H9 (cell line): ENCODE measurements at regions not wholly inside any gene's neighbourhood (a gene's known extent, or its start where the extent isn't known, plus 50 kb on each side); places are given as distances from the start of the nearest gene placed in this dataset.

Experiments
- DNase-seq: peaks from one replicate; pipeline ENCODE4 v3.0.0-alpha.2; 2017
- H2AFZ ChIP-seq: one replicate; pipeline ENCODE4 v1.6.1; 2013; ENCODE audit warnings: mild to moderate bottlenecking, low read length, control low read depth, moderate library complexity
- H2AK5ac ChIP-seq: 2 replicates; pipeline ENCODE4 v1.6.1; 2013; ENCODE audit warnings: low read length, control low read depth, mixed read lengths; ENCODE audit not compliant: insufficient read length
- H2BK120ac ChIP-seq: one replicate; pipeline ENCODE4 v1.6.1; 2013; ENCODE audit warnings: low read depth, mild to moderate bottlenecking, low read length, control low read depth, inconsistent platforms; ENCODE audit not compliant: poor library complexity, severe bottlenecking
- H2BK12ac ChIP-seq: 2 replicates; pipeline ENCODE4 v1.6.1; 2013; ENCODE audit warnings: low read length, control low read depth, mixed read lengths, low read depth; ENCODE audit not compliant: insufficient read length
- H2BK15ac ChIP-seq: 2 replicates; pipeline ENCODE4 v1.6.1; 2013; ENCODE audit warnings: low read depth, low read length, control low read depth
- H2BK20ac ChIP-seq: one replicate; pipeline ENCODE4 v1.6.1; 2013; ENCODE audit warnings: low read depth, mild to moderate bottlenecking, low read length, control low read depth, inconsistent platforms; ENCODE audit not compliant: poor library complexity, severe bottlenecking
- H2BK5ac ChIP-seq: 2 replicates; pipeline ENCODE4 v1.6.1; 2013; ENCODE audit warnings: low read length, control low read depth, mixed read lengths; ENCODE audit not compliant: insufficient read length
- H3K14ac ChIP-seq: 2 replicates; pipeline ENCODE4 v1.6.1; 2013; ENCODE audit warnings: low read length, control low read depth; ENCODE audit not compliant: insufficient read depth
- H3K18ac ChIP-seq: 2 replicates; pipeline ENCODE4 v1.6.1; 2013; ENCODE audit warnings: low read depth, mild to moderate bottlenecking, mixed read lengths, low read length, control low read depth; ENCODE audit not compliant: insufficient read length
- H3K23ac ChIP-seq: 2 replicates; pipeline ENCODE4 v1.6.1; 2013; ENCODE audit warnings: low read length, control low read depth, mixed read lengths, low read depth; ENCODE audit not compliant: insufficient read length
- H3K23me2 ChIP-seq: 2 replicates; pipeline ENCODE4 v1.6.1; 2013; ENCODE audit warnings: low read depth, mild to moderate bottlenecking, mixed read lengths, low read length, control low read depth; ENCODE audit not compliant: insufficient read length, poor library complexity, severe bottlenecking
- H3K27ac ChIP-seq: 2 replicates; pipeline ENCODE4 v1.5.1; 2013; ENCODE audit warnings: low read length, control low read depth, mixed read lengths, low read depth; ENCODE audit not compliant: insufficient read length
- H3K27me3 ChIP-seq: 2 replicates; pipeline ENCODE4 v1.6.1; 2013; ENCODE audit warnings: low read length, control low read depth, inconsistent platforms; ENCODE audit not compliant: insufficient read depth
- H3K4ac ChIP-seq: 2 replicates; pipeline ENCODE4 v1.6.1; 2013; ENCODE audit warnings: low read depth, mild to moderate bottlenecking, control low read depth, inconsistent platforms, low read length, moderate library complexity
- H3K4me1 ChIP-seq: 2 replicates; pipeline ENCODE4 v1.6.1; 2013; ENCODE audit warnings: low read length, control low read depth, inconsistent platforms; ENCODE audit not compliant: insufficient read depth
- H3K4me2 ChIP-seq: 2 replicates; pipeline ENCODE4 v1.6.1; 2013; ENCODE audit warnings: low read length, control low read depth, mixed read lengths; ENCODE audit not compliant: insufficient read length, insufficient read depth
- H3K56ac ChIP-seq: 2 replicates; pipeline ENCODE4 v1.6.1; 2013; ENCODE audit warnings: low read depth, mild to moderate bottlenecking, mixed read lengths, low read length, control low read depth; ENCODE audit not compliant: insufficient read length
- H3K79me1 ChIP-seq: 2 replicates; pipeline ENCODE4 v1.6.1; 2013; ENCODE audit warnings: low read depth, mild to moderate bottlenecking, moderate library complexity, low read length, control low read depth, inconsistent platforms; ENCODE audit not compliant: insufficient read depth, poor library complexity, severe bottlenecking
- H3K79me2 ChIP-seq: 2 replicates; pipeline ENCODE4 v1.6.1; 2013; ENCODE audit warnings: low read length, control low read depth, inconsistent platforms; ENCODE audit not compliant: insufficient read depth
- H3K9ac ChIP-seq: 2 replicates; pipeline ENCODE4 v1.6.1; 2013; ENCODE audit warnings: low read length, control low read depth, mixed read lengths; ENCODE audit not compliant: insufficient read length; ENCODE audit errors: extremely low read depth
- H3K9me3 ChIP-seq: one replicate; pipeline ENCODE4 v1.6.1; 2013; ENCODE audit warnings: low read depth, low read length, inconsistent platforms; ENCODE audit not compliant: control insufficient read depth
- H3T11ph ChIP-seq: one replicate; pipeline ENCODE4 v1.6.1; 2013; ENCODE audit warnings: mild to moderate bottlenecking, low read length, control low read depth, inconsistent platforms
- H4K20me1 ChIP-seq: one replicate; pipeline ENCODE4 v1.6.1; 2013; ENCODE audit not compliant: control insufficient read depth, insufficient read length, insufficient read depth
- H4K5ac ChIP-seq: 2 replicates; pipeline ENCODE4 v1.6.1; 2013; ENCODE audit warnings: low read depth, mild to moderate bottlenecking, mixed read lengths, low read length, control low read depth; ENCODE audit not compliant: insufficient read length
- H4K8ac ChIP-seq: replicated peaks from 2 replicates; pipeline ENCODE4 v1.6.1; 2013; ENCODE audit warnings: low read length, control low read depth, mixed read lengths, low read depth; ENCODE audit not compliant: insufficient read length
- H4K91ac ChIP-seq: 2 replicates; pipeline ENCODE4 v1.6.1; 2013; ENCODE audit warnings: low read depth, mild to moderate bottlenecking, moderate library complexity, mixed read lengths, low read length, control low read depth; ENCODE audit not compliant: insufficient read length
- H3K27ac Mint-ChIP-seq, 3 experiments: 2 replicates in 2 of 3; 3 replicates in 1 of 3; pipeline ENCODE4 v1.8.0; 2020 to 2021; ENCODE audit warnings: mixed read lengths in 3 of 3, mild to moderate bottlenecking in 1 of 3, moderate library complexity in 1 of 3
- H3K27me3 Mint-ChIP-seq: 2 replicates; pipeline ENCODE4 v1.8.0; 2021; ENCODE audit warnings: low read depth, mild to moderate bottlenecking, moderate library complexity, mixed read lengths
- H3K36me3 Mint-ChIP-seq, 3 experiments: 2 replicates in 2 of 3; 3 replicates in 1 of 3; pipeline ENCODE4 v1.8.0; 2020 to 2021; ENCODE audit warnings: low read depth in 3 of 3, mixed read lengths in 3 of 3; ENCODE audit not compliant: insufficient read depth in 1 of 3
- H3K4me1 Mint-ChIP-seq, 2 experiments: 2 replicates each; pipeline ENCODE4 v1.8.0; 2020; ENCODE audit warnings: mixed read lengths in 2 of 2
- H3K4me3 Mint-ChIP-seq, 2 experiments: 2 replicates in 1 of 2; 3 replicates in 1 of 2; pipeline ENCODE4 v1.8.0; 2020 to 2021; ENCODE audit warnings: mild to moderate bottlenecking in 2 of 2, mixed read lengths in 2 of 2, moderate library complexity in 1 of 2
- H3K9me3 Mint-ChIP-seq, 2 experiments: 2 replicates in 1 of 2; 3 replicates in 1 of 2; pipeline ENCODE4 v1.8.0; 2020; ENCODE audit warnings: mild to moderate bottlenecking in 2 of 2, mixed read lengths in 2 of 2, moderate library complexity in 1 of 2
- WGBS: extraction: QIAGEN DNeasy Blood & Tissue Kit; methylation state at CpG from one replicate; pipeline ENCODE4 v1.1.7; 2013; ENCODE audit warnings: missing lambda C conversion rate, low lambda C conversion rate, mixed read lengths; ENCODE audit not compliant: insufficient read length; ENCODE audit errors: extremely low coverage; 5-methylcytosine and 5-hydroxymethylcytosine counted together
- TF ChIP-seq, protein P1 (sequence below): fragments of 200-600 bp; sonication (generic); conservative IDR thresholded peaks from 3 replicates; pipeline ENCODE4 v1.8.0; 2021; ENCODE audit warnings: antibody characterized with exemption, mild to moderate bottlenecking

DNA sequence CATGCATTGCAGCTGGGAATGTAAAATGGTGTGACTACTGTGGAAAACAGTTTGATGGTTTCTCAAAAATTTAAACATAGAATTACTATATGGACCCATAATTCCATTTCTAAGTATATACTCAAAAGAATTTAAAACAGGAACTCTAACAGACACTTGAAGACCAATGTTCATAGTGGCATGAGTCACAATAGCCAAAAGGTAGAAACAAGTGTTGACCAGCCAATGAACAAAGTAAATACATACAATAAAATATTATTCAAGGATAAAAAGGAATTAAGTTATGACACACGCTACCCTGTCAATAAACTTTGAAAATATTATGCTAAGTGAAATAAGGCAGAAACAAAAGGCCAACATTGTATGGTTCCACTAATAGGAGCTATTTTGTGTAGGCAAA, 357.4 kb upstream of the IL12A start:
- no CpG with 5 or more reads among the region's 1 CpG for WGBS
- Mint-ChIP-seq H3K4me1 (peaks cover 19 to 25% of the 10 kb centered on the region in 2 experiments), H3K4me3 (no peak overlapping the region), H3K27ac (no peak overlapping the region), H3K9me3 (no peaks in the 10 kb centered on the region), H3K36me3 (no peaks in the 10 kb centered on the region; a peak in 1 of 7 replicates), H3K27me3 (no peaks in the 10 kb centered on the region)
- Histone ChIP-seq H4K5ac (no peak overlapping the region), H2BK12ac (no peak overlapping the region), H3K27me3 (no peaks in the 10 kb centered on the region), H3K23ac (no peak overlapping the region), H3K56ac (no peak overlapping the region), H3K4me1 (0 out of 2 replicates have a peak, but pooled peaks cover 3% of the 10 kb centered on the region), H3K4ac (no peak overlapping the region), H3K14ac (no peak overlapping the region), H3K18ac (no peak overlapping the region), H2AK5ac (no peak overlapping the region), H2AFZ (no peak overlapping the region), H3T11ph (no peak overlapping the region), H3K23me2 (no peaks in the 10 kb centered on the region), H3K79me1 (no peaks in the 10 kb centered on the region), H3K4me2 (no peak overlapping the region), H2BK20ac (no peak overlapping the region), H2BK120ac (no peak overlapping the region), H2BK15ac (no peak overlapping the region), H3K27ac (no peak overlapping the region), H4K20me1 (no peaks in the 10 kb centered on the region), H3K9me3 (no peaks in the 10 kb centered on the region), H2BK5ac (no peak overlapping the region), H3K79me2 (no peaks in the 10 kb centered on the region), H4K8ac (no peak overlapping the region), H4K91ac (no peak overlapping the region), H3K9ac (no peak overlapping the region)
- TF ChIP-seq, protein P1, sequence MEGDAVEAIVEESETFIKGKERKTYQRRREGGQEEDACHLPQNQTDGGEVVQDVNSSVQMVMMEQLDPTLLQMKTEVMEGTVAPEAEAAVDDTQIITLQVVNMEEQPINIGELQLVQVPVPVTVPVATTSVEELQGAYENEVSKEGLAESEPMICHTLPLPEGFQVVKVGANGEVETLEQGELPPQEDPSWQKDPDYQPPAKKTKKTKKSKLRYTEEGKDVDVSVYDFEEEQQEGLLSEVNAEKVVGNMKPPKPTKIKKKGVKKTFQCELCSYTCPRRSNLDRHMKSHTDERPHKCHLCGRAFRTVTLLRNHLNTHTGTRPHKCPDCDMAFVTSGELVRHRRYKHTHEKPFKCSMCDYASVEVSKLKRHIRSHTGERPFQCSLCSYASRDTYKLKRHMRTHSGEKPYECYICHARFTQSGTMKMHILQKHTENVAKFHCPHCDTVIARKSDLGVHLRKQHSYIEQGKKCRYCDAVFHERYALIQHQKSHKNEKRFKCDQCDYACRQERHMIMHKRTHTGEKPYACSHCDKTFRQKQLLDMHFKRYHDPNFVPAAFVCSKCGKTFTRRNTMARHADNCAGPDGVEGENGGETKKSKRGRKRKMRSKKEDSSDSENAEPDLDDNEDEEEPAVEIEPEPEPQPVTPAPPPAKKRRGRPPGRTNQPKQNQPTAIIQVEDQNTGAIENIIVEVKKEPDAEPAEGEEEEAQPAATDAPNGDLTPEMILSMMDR, result no peak
- DNase-seq, result no peak
